ENCODE measurements at regions not wholly inside any gene's neighbourhood (a gene's known extent, or its start where the extent isn't known, plus 50 kb on each side); places are given as distances from the start of the nearest gene placed in this dataset.

DNA sequence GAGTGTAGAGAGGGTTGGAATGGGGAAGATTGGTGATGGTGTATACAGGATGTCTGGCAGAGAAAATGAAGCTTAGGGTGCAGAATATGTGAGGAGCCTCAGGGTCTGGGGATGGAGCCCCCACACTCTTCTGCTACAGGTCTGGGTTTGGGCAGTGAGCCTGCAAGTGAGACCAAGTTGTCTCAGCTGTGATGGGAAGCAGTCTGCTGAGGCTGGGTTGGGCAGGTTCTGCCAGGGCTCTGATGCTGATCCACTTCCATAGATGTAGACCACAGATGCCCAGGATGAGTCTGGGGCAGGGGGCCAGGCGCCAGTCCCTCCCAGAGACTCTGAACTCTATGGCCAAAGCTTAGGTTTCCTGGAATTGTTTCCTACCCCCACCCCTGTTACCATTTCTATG is 516.9 kb downstream of the PTPRU start:
- TF ChIP-seq EP300 (IDR thresholded peaks at IDR 0.05) (no peak), POLR2AphosphoS5 (IDR thresholded peaks at IDR 0.05) (no peak), POLR2A (IDR thresholded peaks at IDR 0.05) (no peak)
- TF ChIP-seq, protein P1, sequence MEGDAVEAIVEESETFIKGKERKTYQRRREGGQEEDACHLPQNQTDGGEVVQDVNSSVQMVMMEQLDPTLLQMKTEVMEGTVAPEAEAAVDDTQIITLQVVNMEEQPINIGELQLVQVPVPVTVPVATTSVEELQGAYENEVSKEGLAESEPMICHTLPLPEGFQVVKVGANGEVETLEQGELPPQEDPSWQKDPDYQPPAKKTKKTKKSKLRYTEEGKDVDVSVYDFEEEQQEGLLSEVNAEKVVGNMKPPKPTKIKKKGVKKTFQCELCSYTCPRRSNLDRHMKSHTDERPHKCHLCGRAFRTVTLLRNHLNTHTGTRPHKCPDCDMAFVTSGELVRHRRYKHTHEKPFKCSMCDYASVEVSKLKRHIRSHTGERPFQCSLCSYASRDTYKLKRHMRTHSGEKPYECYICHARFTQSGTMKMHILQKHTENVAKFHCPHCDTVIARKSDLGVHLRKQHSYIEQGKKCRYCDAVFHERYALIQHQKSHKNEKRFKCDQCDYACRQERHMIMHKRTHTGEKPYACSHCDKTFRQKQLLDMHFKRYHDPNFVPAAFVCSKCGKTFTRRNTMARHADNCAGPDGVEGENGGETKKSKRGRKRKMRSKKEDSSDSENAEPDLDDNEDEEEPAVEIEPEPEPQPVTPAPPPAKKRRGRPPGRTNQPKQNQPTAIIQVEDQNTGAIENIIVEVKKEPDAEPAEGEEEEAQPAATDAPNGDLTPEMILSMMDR (IDR thresholded peaks at IDR 0.05), result no peak
